GM18520 (cell line): ENCODE measurements at regions not wholly inside any gene's neighbourhood (a gene's known extent, or its start where the extent isn't known, plus 50 kb on each side); places are given as distances from the start of the nearest gene placed in this dataset.

ENCODE experiments used
- ATAC-seq: cut with Tn5 transposase; IDR thresholded peaks from one replicate; pipeline ENCODE4 v1.9.1; 2021; ENCODE audit not compliant: unreplicated experiment

DNA sequence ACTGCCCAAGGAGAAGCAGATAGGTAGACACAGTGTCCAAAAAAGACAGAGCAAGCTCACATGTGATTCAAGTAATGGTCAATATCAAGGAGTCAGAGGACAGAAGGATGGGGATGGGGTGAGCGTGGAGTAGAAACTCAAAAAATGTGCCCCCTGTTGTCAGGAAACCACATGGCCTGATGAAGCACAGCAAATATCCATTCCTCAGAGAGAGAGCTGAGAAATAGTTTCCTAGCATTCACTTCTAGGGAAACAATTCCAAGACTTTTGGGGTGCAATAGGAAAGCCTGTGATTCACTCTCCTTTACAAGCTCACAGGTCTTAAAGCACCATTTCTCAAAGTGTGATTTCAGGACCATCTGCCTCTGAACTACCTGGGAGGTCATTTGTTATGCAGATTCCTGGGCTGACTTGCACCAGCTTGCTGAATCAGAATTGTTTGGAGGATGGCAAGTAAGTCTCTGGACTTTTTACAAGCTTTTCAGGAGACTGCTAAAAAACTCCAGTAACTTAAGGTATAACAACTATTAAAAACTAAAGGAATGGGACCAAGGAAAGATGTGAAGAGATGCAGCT, 432.8 kb downstream of the HDGFL1 start:
- ATAC-seq: no peak

DNA sequence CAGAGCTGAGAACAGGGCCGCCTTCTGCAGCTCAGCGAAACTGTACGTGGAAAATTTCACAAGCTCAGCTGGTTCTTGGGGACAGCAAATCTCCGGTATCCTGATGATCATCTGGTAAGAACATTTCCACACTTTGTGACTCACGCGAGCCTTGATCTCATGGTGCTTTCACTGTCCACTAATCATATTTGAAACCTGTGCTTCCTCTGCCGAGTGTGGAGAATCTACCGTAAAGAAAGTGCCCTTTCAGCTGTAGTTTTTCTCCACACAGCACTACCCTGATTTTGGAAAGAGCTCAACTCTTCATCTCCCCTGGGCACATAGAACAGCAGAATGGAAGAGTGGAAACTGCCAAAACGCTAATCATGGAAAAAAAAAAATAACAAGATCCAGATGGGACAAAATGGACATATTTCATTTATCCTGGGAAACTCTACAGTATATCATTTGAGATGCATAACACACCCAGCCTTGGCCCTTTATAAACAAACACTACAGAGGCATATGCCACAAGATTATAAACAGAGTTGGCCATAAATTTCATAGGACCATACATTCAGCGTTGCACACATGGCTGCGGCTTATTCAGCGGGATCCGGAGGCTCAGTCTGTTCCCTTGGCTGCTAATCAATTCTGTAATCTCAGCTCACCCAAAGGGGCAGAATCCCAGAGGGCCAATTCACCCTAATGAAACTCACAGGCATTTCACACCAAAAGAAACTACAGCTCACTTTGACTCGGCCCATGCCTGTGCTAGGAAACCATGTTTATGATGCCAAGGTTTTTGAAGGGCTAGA, 434.5 kb downstream of the HDGFL1 start:
- no peak for ATAC-seq

DNA sequence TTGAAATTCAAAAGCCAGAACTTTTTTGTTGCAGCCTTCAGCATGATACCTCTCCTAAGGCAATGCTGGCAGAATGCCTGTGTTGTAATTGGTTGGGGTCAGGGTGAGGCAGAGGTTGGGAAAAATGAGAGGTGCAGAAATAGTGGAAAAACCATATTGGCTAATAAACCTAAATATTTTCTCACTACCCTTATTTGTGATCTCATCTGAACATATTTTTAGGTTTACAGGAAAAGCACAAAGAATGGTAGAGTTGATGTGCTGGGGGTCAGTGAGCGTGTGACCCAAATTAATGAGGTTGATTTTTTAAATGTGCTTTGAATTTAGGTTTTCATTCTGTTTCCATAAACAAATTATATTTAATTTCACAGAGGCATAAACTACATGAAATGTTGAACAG, 437.3 kb downstream of the HDGFL1 start:
- no peak for ATAC-seq

GRCh38 chr6:23011615-23012014, 442.2 kb downstream of the HDGFL1 start:
- no peak for ATAC-seq

DNA sequence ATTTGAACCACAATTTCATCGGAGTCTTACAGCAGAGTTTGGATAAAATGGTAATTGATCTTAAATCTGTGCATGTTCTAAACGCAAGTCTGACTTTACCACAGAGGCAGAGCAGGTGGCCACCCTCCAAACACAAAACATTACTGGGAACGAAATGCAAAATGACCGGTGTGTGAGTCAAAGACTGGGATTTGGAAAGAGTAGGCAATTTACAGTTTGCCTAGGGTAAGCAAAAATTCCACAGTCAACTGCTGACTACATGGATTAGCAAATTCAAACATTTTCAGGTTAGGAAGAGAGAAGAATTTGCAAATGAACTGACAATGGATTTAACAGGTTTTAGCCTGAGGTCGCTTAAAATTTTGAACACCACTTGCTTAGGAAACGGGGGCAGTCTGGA, 444.4 kb downstream of the HDGFL1 start:
- no peak for ATAC-seq

DNA sequence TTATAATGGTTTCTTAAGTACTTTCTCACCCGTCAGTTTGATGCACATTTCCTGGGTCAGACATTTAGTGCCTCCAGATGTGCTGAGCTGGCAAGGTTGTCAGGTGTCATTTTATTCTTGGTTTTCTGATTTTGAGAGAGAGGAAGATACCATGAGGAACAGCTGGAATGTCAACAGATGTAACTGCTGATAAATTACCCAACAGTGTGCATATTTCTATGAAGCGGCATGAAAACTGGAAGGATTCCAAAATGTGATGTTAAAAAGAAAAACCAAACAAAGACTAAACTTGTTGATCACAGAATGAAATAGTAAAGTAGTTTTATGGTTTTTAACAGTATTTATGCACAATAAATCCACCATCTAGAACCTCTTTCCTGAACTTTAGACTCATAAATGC, 447.3 kb downstream of the HDGFL1 start:
- no peak for ATAC-seq

DNA sequence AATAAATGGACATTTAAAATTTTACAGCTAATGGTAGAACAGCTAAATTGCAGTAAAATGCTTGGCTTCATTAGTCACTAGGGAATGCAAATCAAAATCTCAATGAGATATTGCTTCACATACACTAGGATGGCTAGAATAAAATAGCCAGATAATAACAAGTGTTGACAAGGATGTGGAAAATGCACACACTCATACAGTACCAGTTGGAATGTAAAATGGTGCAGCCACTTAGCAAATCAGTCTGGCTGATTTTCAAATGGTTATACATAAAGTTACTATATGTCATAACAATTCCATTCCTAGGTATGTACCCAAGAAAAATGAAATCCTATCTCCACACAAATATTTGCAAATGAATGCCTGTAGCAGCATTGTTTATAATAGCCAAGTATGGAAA, 452.1 kb downstream of the HDGFL1 start:
- no peak for ATAC-seq

DNA sequence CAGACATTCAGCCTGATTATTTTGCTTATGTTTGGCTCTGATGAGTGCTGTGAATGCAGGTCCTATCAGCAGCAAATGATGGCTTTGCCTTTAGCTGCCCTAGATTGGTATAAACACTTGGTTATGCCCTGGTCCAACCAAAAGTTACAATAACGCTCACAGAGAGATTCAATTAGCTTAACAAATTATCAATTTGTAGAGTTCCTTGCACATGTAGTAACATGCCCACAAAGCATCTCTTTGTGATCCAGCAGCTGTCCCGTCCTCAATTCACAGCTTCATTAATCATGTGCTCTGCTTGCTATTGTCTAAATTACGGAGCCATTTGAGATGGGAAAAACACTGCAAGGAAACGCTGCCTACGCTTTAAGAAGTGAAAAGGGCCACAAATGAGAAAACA, 457.9 kb downstream of the HDGFL1 start:
- ATAC-seq: no peak

- no peak for ATAC-seq
Observed at GRCh38 chr6:23031986-23032385, 462.6 kb downstream of the HDGFL1 start.

- no peak for ATAC-seq
Observed at GRCh38 chr6:23034926-23035325, 465.6 kb downstream of the HDGFL1 start.

DNA sequence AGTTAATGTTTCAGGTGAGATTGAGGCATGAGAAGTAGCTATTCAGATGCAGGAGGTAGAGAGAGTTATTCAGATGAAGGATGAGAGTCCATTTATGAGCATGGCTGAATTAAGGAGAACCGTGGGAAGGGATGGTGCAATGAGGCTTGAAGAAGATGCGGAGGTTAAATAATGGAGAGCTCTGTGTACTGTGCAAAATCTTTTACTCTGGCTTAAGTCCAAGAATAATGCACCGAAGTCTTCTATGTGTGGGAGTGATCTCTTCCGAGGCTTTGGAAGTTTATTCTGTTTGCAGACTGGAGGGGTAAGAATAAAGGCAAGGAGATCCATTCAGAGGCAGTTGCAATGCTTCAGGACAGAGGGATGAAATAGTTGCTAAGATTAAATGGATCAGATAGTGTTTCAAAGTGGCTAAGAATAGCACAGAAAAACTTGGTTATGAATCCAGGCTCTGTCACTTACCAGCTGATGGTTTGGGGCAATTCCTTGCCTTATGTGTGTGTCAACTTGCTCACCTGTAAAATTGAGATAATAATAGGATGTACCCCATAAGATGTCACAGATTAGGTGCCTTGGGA, 467.1 kb downstream of the HDGFL1 start:
- no peak for ATAC-seq

- no peak for ATAC-seq
Observed at GRCh38 chr6:23040899-23041298, 471.5 kb downstream of the HDGFL1 start.

- ATAC-seq: no peak
Observed at GRCh38 chr6:23045280-23045679, 475.9 kb downstream of the HDGFL1 start.

- no peak for ATAC-seq
Observed at GRCh38 chr6:23055523-23055922, 486.2 kb downstream of the HDGFL1 start.

- ATAC-seq: no peak
Observed at GRCh38 chr6:23073821-23074220, 504.5 kb downstream of the HDGFL1 start.

DNA sequence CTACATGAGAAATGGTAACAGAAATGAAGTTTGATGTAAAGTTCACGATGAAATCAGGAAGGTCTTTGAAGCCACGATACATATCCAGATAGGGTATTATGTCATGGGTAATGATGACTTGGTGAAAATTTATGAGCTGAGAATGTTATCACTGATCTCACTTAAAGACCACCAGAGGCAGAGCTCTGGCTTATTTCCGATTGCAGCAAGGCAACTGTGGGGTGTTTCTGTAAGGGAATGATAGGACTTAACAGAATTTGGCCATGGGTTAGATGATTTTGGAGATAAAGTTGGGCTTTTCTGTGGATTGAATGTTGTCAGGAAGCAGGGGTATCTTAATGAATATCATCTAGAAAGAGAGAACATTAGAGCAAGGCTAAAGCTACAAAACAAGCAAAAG, 508.4 kb downstream of the HDGFL1 start:
- no peak for ATAC-seq

GRCh38 chr6:23081701-23082100, 512.3 kb downstream of the HDGFL1 start:
- no peak for ATAC-seq

GRCh38 chr6:23086100-23086499, 516.7 kb downstream of the HDGFL1 start:
- no peak for ATAC-seq

DNA sequence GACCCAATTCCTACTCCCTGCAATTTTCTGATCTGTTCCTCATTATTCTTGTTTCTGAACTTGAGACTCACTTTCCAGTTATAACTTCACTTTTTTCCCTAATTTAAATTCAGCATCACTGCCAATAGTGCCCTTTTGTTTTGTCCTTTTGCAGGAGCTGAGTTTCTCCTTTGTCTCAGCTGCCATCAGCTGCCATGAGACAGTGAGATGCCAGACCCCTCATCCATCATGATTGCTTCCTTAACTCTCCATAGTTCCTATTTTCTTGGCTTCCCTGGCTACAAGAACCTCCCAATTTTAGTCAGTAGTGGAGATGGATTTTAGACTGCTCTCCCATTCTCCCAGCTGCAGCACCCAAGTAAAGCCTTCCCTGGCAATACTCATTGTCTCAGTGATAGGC, 518.1 kb downstream of the HDGFL1 start:
- no peak for ATAC-seq

- ATAC-seq: no peak
Observed at GRCh38 chr6:23088761-23089160, 519.4 kb downstream of the HDGFL1 start.

DNA sequence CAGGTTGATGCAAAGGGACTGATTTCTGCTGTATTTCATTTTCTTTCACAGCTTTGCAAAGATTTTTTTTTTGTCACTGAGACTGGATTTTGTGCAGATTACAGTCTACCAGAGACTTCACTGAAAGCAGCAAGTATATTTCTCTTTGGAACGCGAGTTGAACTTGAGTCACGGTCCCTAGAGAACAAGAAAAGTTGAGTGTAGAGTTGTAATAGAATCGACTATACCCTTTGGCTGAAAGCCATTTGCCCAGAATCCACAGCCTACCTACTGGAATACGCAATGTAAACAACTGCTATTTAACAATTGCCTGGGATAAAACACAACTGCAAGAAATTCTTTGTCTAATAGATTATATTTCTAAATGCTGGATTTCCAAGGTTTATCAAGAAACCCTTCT, 520.6 kb downstream of the HDGFL1 start:
- ATAC-seq: no peak

DNA sequence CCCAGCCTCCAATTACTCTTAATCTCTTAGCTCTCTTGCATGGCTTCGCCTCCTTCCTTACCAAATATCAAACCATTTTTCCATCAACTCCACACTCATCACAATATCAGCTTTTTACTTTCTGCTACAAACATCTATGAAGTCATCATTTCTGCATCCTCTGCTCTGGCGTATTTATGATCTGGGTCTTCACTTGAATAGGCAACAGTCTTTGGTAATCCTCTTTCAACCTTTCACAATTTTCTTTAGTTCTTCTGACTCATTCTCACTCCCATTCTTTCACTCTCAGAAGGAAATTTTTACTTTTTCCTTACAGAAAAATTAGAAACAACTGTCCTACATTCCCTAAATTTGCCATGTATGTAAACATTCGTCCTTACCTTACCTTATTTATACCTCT, 522.4 kb downstream of the HDGFL1 start:
- no peak for ATAC-seq

- no peak for ATAC-seq
Observed at GRCh38 chr6:23096876-23097275, 527.5 kb downstream of the HDGFL1 start.
